ENCODE measurements at regions not wholly inside any gene's neighbourhood (a gene's known extent, or its start where the extent isn't known, plus 50 kb on each side); places are given as distances from the start of the nearest gene placed in this dataset.
"Not testable (repeated sequence)": the region's sequence is repeated elsewhere in the genome, so short reads cannot be mapped to it uniquely, and the experiment has no call there.

GRCh38 chr1:157326173-157326859, 188.1 kb upstream of the ETV3 start:
- Histone ChIP-seq H3F3A (ENCODE audit: insufficient read depth, low read depth) (no peaks in the 10 kb centered on the region), H3K4me1 (replicated peaks; ENCODE audit: insufficient read depth) (no peaks in the 10 kb centered on the region), H2AFZ (no peak overlapping the region), H3K9me3 (ENCODE audit: insufficient read depth, low read depth) (no peaks in the 10 kb centered on the region), H4K20me1 (ENCODE audit: insufficient read depth) (no peaks in the 10 kb centered on the region), H3K27ac (no peak overlapping the region), H3K36me3 (ENCODE audit: low read depth) (no peaks in the 10 kb centered on the region), H3K9me2 (ENCODE audit: insufficient read depth) (no peaks in the 10 kb centered on the region), H3K79me2 (ENCODE audit: low read depth) (no peaks in the 10 kb centered on the region), H3K27me3 (ENCODE audit: insufficient read depth, low read depth) (no peaks in the 10 kb centered on the region), H3K4me2 (no peak overlapping the region), H3K4me3 (no peak overlapping the region)
- BruUV-seq (replicated peaks): no TSS peak
- ChIA-PET POLR2A (ENCODE audit: unreplicated experiment) (no interaction called here), CTCF (no interaction called here)
- TF ChIP-seq CTCF (conservative IDR thresholded peaks at IDR 0.05) (no peak), EZH2 (IDR thresholded peaks at IDR 0.05; ENCODE audit: low read depth) (no peak)
- no peak for DNase-seq
- intact Hi-C loops (cut with micrococcal nuclease; ENCODE audit: unreplicated experiment): no loop called here

GRCh38 chr1:157325220-157325619, 187.0 kb upstream of the ETV3 start:
- ChIA-PET CTCF (no interaction called here), POLR2A (ENCODE audit: unreplicated experiment) (no interaction called here)
- intact Hi-C loops (cut with micrococcal nuclease; ENCODE audit: unreplicated experiment): no loop called here
- no peaks in the 10 kb centered on the region for H3F3A ChIP-seq (ENCODE audit: insufficient read depth, low read depth)
- H4K20me1 ChIP-seq (ENCODE audit: insufficient read depth): no peaks in the 10 kb centered on the region
- H3K4me1 ChIP-seq (replicated peaks; ENCODE audit: insufficient read depth): no peaks in the 10 kb centered on the region
- H3K36me3 ChIP-seq (ENCODE audit: low read depth): no peaks in the 10 kb centered on the region
- no peaks in the 10 kb centered on the region for H3K9me2 ChIP-seq (ENCODE audit: insufficient read depth)
- no peak for DNase-seq
- no peaks in the 10 kb centered on the region for H3K27me3 ChIP-seq (ENCODE audit: insufficient read depth, low read depth)
- H3K4me2 ChIP-seq: no peak overlapping the region
- no peak overlapping the region for H2AFZ ChIP-seq
- TF ChIP-seq EZH2 (IDR thresholded peaks at IDR 0.05; ENCODE audit: low read depth) (no peak), CTCF (conservative IDR thresholded peaks at IDR 0.05) (no peak)
- no TSS peak for BruUV-seq (replicated peaks)
- H3K27ac ChIP-seq: no peak overlapping the region
- no peak overlapping the region for H3K4me3 ChIP-seq
- H3K9me3 ChIP-seq (ENCODE audit: insufficient read depth, low read depth): no peaks in the 10 kb centered on the region
- H3K79me2 ChIP-seq (ENCODE audit: low read depth): no peaks in the 10 kb centered on the region

- H3K36me3 ChIP-seq (ENCODE audit: low read depth); H4K20me1 ChIP-seq (ENCODE audit: insufficient read depth); BruUV-seq (replicated peaks); H3K27me3 ChIP-seq (ENCODE audit: insufficient read depth, low read depth); H3K9me2 ChIP-seq (ENCODE audit: insufficient read depth); POLR2A ChIA-PET (ENCODE audit: unreplicated experiment); intact Hi-C loops (cut with micrococcal nuclease; ENCODE audit: unreplicated experiment); DNase-seq; H2AFZ ChIP-seq; H3K9me3 ChIP-seq (ENCODE audit: insufficient read depth, low read depth); H3K4me2 ChIP-seq; H3K79me2 ChIP-seq (ENCODE audit: low read depth); CTCF ChIA-PET; H3K27ac ChIP-seq; H3F3A ChIP-seq (ENCODE audit: insufficient read depth, low read depth); H3K4me1 ChIP-seq (replicated peaks; ENCODE audit: insufficient read depth); H3K4me3 ChIP-seq: not testable (repeated sequence)
Measured at GRCh38 chr1:157321972-157322371, 183.8 kb upstream of the ETV3 start.

GRCh38 chr1:157319567-157319966, 181.4 kb upstream of the ETV3 start:
- 0 out of 2 replicates have a peak, but pooled peaks cover 6% of the 10 kb centered on the region for H3K9me3 ChIP-seq (ENCODE audit: insufficient read depth, low read depth)
- H3K36me3 ChIP-seq (ENCODE audit: low read depth): no peaks in the 10 kb centered on the region
- BruUV-seq (replicated peaks): no TSS peak
- H4K20me1 ChIP-seq (ENCODE audit: insufficient read depth): no peaks in the 10 kb centered on the region
- H3K4me2 ChIP-seq: no peak overlapping the region
- no peak overlapping the region for H3K4me3 ChIP-seq
- H3K9me2 ChIP-seq (ENCODE audit: insufficient read depth): no peaks in the 10 kb centered on the region
- no peak overlapping the region for H2AFZ ChIP-seq
- H3K27me3 ChIP-seq (ENCODE audit: insufficient read depth, low read depth): peaks cover 15% of the 10 kb centered on the region
- H3K79me2 ChIP-seq (ENCODE audit: low read depth): no peaks in the 10 kb centered on the region
- TF ChIP-seq CTCF (conservative IDR thresholded peaks at IDR 0.05) (no peak), EZH2 (IDR thresholded peaks at IDR 0.05; ENCODE audit: low read depth) (no peak)
- intact Hi-C loops (cut with micrococcal nuclease; ENCODE audit: unreplicated experiment): no loop called here
- ChIA-PET CTCF (no interaction called here), POLR2A (ENCODE audit: unreplicated experiment) (no interaction called here)
- no peak for DNase-seq
- H3K4me1 ChIP-seq (replicated peaks; ENCODE audit: insufficient read depth): no peaks in the 10 kb centered on the region
- H3K27ac ChIP-seq: no peak overlapping the region
- H3F3A ChIP-seq (ENCODE audit: insufficient read depth, low read depth): no peaks in the 10 kb centered on the region

GRCh38 chr1:157317229-157317628, 179.0 kb upstream of the ETV3 start:
- H3K4me1 ChIP-seq (replicated peaks; ENCODE audit: insufficient read depth); H4K20me1 ChIP-seq (ENCODE audit: insufficient read depth); H3K4me3 ChIP-seq; H3K4me2 ChIP-seq; H3K36me3 ChIP-seq (ENCODE audit: low read depth); H3K9me2 ChIP-seq (ENCODE audit: insufficient read depth); H2AFZ ChIP-seq; BruUV-seq (replicated peaks); H3K9me3 ChIP-seq (ENCODE audit: insufficient read depth, low read depth); DNase-seq; H3K27ac ChIP-seq; POLR2A ChIA-PET (ENCODE audit: unreplicated experiment); CTCF ChIA-PET; H3F3A ChIP-seq (ENCODE audit: insufficient read depth, low read depth); intact Hi-C loops (cut with micrococcal nuclease; ENCODE audit: unreplicated experiment); H3K79me2 ChIP-seq (ENCODE audit: low read depth): not testable (repeated sequence)
- H3K27me3 ChIP-seq (ENCODE audit: insufficient read depth, low read depth): peaks cover 15% of the 10 kb centered on the region

Data from PC-9 (cell line).